Liver (tissue), 3 donors: ENCODE measurements at regions not wholly inside any gene's neighbourhood (a gene's known extent, or its start where the extent isn't known, plus 50 kb on each side); places are given as distances from the start of the nearest gene placed in this dataset.

Source experiments
- ATF3 ChIP-seq: IDR thresholded peaks from 2 replicates; pipeline ENCODE4 v1.6.1; 2016; ENCODE audit warnings: antibody characterized with exemption
- TAF1 ChIP-seq: conservative IDR thresholded peaks from 2 replicates; pipeline ENCODE4 v1.6.1; 2016; ENCODE audit warnings: antibody characterized with exemption, mild to moderate bottlenecking
- YY1 ChIP-seq: IDR thresholded peaks from 2 replicates; pipeline ENCODE4 v1.6.1; 2016; ENCODE audit warnings: antibody characterized with exemption, mild to moderate bottlenecking
- ZBTB33 ChIP-seq: IDR thresholded peaks from 2 replicates; pipeline ENCODE4 v1.6.1; 2016; ENCODE audit warnings: antibody characterized with exemption
- TF ChIP-seq, protein P1 (sequence below): fragments of 150-350 bp; IDR thresholded peaks from 2 replicates; pipeline ENCODE4 v1.5.1; 2017; ENCODE audit warnings: improper control_type of control experiment, low read depth, low read length; ENCODE audit not compliant: missing input control
- donor health status: healthy.
- donor health status: healthy.

DNA sequence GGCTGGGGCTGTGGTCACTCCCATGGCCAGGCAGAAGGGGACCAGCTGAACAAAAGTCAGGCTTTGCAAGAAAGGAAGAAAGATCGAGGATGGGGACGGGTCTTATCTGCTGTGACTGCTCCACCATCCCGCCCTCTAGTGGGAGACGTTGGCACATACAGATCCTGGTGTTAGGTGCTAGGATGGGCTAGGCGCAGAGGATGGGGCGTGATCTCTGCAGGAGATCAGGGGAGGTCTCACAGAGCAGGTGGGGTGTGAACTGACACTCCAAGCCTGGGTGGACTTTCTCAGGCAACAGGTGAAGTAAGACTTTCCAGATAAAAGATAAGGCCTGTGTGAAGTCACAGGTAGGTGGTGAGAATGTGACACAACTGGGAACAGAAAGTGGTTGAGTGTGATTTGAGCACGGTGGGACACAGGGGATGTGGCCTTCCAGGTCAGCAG is 141.9 kb upstream of the SMAD3 start:
- TF ChIP-seq TAF1: no peak
- no peak for TF ChIP-seq ZBTB33
- TF ChIP-seq, protein P1, sequence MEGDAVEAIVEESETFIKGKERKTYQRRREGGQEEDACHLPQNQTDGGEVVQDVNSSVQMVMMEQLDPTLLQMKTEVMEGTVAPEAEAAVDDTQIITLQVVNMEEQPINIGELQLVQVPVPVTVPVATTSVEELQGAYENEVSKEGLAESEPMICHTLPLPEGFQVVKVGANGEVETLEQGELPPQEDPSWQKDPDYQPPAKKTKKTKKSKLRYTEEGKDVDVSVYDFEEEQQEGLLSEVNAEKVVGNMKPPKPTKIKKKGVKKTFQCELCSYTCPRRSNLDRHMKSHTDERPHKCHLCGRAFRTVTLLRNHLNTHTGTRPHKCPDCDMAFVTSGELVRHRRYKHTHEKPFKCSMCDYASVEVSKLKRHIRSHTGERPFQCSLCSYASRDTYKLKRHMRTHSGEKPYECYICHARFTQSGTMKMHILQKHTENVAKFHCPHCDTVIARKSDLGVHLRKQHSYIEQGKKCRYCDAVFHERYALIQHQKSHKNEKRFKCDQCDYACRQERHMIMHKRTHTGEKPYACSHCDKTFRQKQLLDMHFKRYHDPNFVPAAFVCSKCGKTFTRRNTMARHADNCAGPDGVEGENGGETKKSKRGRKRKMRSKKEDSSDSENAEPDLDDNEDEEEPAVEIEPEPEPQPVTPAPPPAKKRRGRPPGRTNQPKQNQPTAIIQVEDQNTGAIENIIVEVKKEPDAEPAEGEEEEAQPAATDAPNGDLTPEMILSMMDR: peak; percentile 35
- TF ChIP-seq ATF3: no peak
- no peak for TF ChIP-seq YY1
